ENCODE measurements at regions not wholly inside any gene's neighbourhood (a gene's known extent, or its start where the extent isn't known, plus 50 kb on each side); places are given as distances from the start of the nearest gene placed in this dataset.

DNA sequence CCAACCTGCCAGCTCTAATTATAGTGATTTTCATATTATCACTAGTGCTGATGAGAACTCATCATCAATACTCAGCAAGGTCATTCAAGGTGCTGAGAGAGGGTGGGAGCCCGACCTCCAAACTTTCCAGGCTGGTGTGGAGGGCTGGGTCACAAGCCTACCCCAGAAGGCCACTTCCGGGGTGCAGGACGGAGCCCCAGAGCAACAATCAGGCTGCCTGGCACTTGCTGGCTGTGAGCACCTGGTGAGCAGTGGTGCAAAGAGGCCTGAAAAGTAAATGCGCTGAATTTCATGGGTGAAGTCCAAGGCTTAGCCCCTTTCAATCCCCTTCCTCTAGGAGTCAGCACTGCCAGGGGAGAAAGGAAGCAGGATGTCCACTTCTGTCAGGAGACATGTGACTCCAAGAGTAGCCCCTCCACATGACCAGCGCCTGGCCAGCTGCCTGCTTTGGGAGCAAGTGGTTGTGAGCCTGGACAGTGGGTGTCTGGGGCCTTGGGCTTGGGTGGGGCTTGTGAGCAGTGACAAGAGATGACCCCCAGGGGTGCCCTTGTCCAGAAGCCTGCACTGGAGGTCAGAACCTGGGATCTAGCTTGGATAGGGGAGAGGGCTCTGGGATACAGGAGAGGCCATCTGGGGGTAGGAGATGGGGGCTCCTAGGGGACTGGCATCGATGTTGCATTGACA is 165.0 kb upstream of the TLE3 start:
- DNase-seq (ENCODE audit: low spot score): no peak

DNA sequence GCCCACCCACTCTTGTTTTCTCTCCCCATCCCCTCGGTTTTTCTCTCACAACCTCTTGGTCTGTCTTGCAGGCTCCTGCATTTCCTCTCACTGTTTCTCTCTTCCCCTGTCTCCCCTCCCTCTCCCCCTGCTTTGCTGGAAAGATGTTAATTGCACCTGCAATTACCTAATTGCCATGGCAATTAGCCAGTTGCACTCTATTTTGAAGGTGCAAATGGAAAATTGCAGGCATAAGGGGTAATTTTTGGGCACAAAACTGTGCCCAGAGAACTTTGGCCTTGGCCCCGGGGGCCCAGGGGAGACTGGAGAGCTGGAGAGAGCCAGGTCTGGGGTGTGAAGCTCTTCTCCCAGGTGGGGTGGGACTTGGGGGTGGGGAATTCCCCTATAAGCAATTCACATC is 164.5 kb upstream of the TLE3 start:
- DNase-seq (ENCODE audit: low spot score): no peak

DNA sequence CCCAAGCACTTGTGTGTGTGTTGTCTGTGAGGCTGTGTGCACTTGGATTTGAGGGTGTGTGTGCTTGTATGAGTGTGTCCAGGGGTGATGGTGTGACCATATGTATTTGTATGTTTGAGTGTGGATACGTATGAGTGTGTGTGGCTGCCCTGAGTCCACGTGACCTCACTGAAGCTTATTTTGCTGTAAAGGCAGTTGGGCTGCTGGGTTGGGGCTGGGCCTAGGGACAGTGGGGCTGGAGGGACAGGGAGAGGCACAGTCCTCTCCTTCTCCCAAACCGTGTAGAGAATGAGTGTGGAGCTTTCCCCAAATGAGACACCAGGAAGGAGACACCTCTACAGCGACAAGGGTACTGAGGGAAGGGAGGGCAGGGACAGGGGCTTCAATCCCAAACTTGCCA is 163.4 kb upstream of the TLE3 start:
- no peak for DNase-seq (ENCODE audit: low spot score)

DNA sequence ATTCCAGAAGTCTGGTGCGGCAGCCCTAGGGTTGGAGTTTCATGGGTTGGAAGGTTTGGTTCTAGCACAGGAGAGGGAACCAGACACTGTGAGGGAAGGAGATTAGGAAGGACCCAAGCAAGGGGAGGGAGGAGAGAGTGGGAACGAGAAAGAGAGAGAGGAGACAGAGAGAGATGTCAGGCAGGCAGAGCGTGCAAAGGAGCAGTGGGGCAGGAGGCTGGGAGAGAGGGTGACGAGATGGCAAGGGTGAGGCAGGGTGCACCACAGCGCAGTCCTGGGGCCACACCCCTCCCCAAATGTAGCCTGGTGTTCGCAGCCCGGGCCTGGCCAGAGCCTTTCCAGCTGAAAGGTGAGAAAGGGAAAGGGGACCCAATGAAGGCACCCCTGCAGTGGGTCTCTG is 162.9 kb upstream of the TLE3 start:
- DNase-seq (ENCODE audit: low spot score): no peak

DNA sequence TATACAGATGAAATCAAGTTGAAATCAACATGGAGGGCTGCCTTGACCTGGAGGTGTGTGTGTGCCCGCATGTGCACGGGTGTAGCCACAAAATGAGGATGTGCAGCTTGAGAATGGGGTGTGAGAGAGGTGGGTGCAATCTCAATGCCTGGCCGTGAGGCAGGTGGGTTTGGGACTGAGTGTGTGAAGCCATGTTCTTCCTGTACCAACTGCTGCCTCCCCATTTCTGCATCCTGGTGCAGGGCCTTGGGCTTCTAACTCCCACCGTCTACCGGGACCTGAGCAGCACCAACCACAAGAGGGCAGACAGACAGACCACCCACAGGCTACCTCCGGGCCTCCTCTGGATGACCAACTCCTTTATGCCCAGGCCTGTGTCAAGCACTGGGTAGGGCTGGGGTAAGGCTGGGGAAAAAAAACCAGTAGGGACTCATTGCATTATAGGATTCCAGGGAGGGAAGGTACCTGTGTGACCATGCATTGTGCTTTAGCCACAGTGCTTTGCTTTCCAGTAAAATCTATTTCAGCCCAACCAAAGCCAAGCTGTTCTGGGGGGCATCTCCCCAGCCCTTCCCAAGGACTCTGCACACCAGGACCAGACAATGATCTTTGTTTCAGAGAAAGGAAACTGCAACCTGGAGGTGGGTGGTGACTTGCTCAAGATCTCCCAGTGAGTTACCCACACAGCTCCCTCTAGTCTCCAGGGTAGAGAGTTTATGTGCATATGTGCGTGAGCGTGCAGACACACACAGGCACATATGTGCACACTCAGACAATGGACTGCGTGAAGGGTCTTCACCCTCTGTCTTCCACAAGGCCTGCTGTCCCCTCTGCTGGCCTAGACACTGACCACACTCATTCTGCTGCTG is 162.2 kb upstream of the TLE3 start:
- DNase-seq (ENCODE audit: low spot score): no peak

DNA sequence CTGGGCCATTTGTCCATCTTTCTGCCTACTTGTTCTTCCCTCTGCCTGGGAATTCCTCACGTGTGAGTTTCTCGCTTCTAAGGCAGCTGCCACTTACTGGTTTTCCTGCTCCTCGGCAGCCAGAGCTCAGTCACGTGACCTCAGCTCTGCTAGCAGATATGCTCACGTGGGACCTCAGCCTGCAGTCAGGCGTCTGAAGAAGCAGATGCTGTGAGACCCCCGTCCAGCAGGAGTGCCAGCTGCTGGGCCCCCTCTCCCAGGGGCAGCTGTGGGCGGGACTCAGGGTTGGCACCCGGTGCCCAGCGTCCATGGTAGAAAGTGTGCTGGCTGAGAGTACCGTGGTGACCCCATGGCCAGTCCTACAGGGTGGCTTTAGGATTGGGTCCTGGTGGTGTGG is 161.3 kb upstream of the TLE3 start:
- no peak for DNase-seq (ENCODE audit: low spot score)

GRCh38 chr15:70258369-70259027 is 160.8 kb upstream of the TLE3 start:
- DNase-seq (ENCODE audit: low spot score): no peak

DNA sequence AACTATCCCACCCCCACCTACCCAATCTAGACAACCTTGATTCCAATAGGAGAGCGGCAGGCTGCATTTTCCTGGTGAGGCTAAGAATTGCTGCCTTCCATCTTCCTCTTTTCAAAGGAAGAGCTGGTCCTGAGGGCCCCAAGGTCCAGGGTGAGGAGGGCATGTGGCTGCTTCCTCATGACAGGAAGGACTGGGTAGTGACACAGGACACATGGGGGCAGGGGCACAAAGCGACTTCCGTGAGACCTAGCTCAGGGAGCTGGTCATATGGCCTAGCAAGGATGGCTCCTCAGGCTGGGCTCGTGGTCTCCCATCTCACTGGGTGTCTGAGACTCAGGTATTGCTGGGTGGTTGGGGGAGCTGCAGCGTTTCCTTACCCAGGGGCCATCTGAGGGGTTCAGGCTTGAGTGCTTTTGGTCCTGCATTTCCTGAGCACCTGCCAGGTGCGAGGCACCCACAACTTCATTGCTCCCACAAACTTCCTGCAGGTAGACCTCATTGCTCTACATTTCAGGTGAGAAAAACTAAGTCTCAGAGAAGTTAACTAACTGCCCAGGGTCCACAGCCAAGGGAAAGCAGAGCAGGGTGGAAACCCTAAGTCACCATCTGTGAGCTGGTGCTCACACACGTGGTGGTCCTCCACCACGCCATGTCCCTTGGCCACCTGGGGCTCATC is 160.0 kb upstream of the TLE3 start:
- DNase-seq (ENCODE audit: low spot score): no peak

GRCh38 chr15:70257047-70257446 is 159.3 kb upstream of the TLE3 start:
- DNase-seq (ENCODE audit: low spot score): no peak

GRCh38 chr15:70254311-70254869 is 156.7 kb upstream of the TLE3 start:
- no peak for DNase-seq (ENCODE audit: low spot score)

DNA sequence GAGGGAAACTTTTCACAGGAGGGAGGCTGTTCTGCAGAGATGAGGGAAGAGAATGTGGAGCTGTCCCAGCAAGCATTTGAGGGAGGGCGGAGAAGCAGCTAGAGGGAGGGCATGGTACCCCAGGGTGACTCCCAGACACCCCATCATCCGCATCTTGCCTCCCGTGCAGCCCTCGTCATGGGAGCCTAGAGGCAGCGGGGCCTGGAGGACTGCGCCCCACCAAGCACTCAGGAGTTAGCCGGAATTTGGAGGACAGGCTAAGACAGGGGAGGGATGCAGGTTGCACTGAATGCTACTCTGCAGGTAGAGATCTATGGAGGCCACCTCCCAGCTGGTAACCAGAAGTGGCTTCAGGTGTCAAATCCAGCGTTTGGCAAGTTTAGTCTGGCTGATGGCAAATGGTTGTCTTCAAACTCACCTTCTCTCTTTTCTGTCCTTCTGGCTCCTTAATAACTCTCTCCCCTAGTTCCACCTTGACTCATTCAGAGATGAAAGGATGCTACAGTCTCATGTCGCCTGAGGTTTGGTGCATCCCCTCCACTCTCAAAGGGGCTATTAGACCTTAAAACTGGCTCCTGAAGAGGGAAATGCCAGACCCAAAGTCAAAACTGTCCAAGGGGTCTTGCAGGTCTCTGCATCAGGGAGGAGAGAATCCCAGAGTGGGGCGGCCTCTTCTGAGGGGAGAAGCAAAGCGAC is 155.9 kb upstream of the TLE3 start:
- DNase-seq (ENCODE audit: low spot score): no peak

DNA sequence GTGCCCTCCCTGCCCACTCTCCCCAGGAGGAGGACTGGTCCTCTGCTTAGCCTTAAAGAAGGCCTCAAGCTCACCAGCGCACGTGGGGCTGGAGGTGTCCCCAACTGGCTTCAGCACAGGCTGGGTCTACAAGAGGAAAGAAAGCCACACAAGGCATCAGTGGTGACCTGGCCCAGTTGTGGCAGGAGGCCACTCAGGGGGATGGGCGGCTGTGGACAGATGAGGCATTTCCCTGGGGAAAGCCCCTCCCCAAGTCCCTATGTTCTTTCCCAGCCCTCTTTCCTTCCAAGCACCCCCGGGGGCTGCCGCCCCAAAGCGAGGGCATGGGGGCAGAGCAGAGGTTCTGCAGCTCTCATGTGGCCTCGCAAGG is 155.2 kb upstream of the TLE3 start:
- no peak for DNase-seq (ENCODE audit: low spot score)

DNA sequence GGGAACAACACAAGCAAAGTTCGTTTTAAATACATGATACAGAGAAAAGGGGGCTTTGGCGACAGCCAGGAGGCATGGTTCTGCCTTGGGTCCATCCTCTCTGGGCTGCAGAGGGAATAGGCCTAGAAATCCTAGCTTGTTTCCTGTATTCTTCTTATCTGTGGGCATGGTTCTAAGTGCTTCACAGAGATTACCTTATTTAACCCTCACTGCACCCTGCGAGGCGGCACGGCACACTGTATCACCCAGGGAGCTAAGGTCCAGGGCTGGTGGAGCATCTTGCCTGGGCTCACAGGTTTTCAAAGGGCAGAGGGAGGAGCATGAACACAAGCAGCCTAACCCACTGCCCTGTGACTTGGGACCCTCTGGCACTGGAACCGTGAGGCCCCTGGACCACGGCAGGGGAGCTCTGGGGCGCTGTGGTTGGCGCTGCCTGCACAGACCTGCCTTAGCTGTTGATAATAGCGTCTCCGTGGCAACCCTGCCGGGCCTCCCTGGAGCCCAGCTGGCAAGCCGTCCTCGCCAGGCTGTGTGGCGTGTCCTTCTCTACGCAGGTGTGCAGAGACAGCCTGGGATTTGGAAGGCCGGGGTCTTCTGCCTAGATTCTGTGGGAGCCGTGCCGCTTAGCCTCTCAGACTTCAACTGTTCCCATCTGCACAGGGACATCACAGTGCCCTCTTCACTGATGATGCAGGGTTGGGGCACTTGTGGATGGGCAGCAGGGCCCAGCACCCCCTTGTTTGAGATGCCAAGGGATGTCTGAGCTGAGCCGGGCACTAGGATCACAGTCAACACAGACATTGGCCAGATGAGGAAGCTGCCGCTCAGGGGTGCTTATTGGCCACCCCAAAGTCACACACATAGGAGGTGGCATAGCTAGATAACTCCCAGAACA is 154.6 kb upstream of the TLE3 start:
- DNase-seq (ENCODE audit: low spot score): no peak

DNA sequence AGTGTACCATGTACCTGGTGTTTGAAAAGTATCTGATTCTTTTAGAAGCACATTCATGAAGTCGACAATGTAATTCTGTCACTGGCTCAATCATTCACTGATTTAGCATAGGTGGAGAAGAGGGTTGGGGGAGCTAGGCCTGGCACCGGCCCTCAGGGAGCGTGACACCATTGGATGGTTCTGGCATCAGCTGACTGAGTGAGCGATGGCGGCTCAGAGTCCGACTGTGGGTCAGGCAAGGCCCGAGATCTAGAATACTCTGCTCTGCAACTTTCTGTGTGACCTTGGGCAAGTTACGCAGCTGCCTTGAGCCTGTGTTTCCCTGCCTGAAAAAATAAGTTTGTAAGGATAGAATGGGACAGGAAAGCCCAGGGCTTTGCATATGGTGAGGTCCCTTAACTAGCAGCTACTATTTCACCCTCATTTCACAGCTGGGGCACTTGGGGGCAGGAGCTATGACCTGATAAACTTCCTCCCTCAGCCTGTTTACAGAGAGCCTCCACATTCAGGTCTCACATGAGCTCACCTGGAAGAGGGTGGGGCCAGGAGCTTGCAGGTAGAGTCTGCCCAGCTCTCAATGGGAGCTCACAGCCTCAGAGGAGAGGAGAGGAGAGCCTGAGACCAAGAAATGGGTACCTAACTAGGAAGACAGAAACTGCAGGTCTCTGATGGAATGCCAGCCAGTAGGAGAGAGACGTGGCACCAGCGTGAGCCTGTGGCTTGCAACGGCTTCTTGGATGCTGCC is 153.7 kb upstream of the TLE3 start:
- no peak for DNase-seq (ENCODE audit: low spot score)

- no peak for DNase-seq (ENCODE audit: low spot score)
These were observed 152.8 kb upstream of the TLE3 start for GRCh38 chr15:70250208-70251201.

DNA sequence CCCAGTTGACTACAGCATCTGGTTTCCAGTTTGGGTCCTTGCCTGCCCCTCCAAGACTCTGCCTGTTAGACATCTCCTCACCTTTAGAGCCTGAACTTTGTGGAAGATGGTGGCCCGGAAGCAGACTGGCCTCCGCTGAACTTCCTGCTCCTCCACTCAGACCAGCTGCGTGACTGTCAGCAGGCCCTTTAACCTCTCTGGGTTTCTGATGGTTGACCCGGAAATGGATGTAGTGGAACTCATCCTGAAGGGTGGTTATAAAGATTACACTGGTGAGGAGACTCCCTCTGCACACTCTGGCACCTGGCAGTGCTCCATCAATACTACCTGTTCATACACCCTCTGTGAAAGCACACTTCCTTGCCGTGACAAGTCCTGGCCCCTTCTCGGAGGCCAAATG is 151.9 kb upstream of the TLE3 start:
- no peak for DNase-seq (ENCODE audit: low spot score)

- DNase-seq (ENCODE audit: low spot score): no peak
These were observed 150.7 kb upstream of the TLE3 start for GRCh38 chr15:70248116-70249025.

DNA sequence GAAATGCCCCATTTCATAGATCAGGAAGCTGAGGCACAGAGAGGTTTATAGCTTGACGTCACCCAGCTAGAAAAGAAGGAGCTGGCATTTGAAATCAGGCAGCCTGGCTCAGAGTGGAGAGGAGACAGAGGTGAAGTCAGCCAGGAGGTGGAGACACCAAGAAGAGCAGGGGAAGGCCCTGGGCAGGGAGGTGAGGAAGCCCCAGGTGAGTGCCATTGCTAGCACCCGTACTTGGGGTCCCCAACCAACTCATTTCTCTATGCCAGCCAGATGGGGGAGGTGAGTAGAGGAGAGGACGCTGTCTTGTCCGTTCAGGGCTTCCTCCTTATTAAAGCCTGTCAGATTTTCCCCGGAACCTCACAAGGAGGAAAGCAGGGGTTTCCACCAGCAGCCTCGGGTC is 149.6 kb upstream of the TLE3 start:
- DNase-seq (ENCODE audit: low spot score): no peak

All from NAMALWA (cell line).